NB4 (cell line): ENCODE measurements at regions not wholly inside any gene's neighbourhood (a gene's known extent, or its start where the extent isn't known, plus 50 kb on each side); places are given as distances from the start of the nearest gene placed in this dataset.

ENCODE experiments used
- DNase-seq: peaks from one replicate; pipeline ENCODE4 v3.0.0; 2010; ENCODE audit warnings: low read depth
- H3K4me3 ChIP-seq: one replicate; pipeline ENCODE4 v1.5.1; 2011; ENCODE audit warnings: mild to moderate bottlenecking, low read depth, low read length, moderate library complexity
- MYC ChIP-seq: IDR thresholded peaks from 2 replicates; pipeline ENCODE4 v1.6.1; 2011; ENCODE audit warnings: low read depth, low read length
- POLR2A ChIP-seq: IDR thresholded peaks from 2 replicates; pipeline ENCODE4 v1.6.1; 2011; ENCODE audit warnings: mild to moderate bottlenecking; ENCODE audit not compliant: insufficient read length; ENCODE audit errors: extremely low read depth
- TF ChIP-seq, protein P1 (sequence below): IDR thresholded peaks from 2 replicates; pipeline ENCODE4 v1.6.1; 2011; ENCODE audit warnings: low read depth, low read length
- TF ChIP-seq, protein P2 (sequence below): IDR thresholded peaks from one replicate; pipeline ENCODE4 v1.5.1; 2012; ENCODE audit warnings: low read depth, low read length

DNA sequence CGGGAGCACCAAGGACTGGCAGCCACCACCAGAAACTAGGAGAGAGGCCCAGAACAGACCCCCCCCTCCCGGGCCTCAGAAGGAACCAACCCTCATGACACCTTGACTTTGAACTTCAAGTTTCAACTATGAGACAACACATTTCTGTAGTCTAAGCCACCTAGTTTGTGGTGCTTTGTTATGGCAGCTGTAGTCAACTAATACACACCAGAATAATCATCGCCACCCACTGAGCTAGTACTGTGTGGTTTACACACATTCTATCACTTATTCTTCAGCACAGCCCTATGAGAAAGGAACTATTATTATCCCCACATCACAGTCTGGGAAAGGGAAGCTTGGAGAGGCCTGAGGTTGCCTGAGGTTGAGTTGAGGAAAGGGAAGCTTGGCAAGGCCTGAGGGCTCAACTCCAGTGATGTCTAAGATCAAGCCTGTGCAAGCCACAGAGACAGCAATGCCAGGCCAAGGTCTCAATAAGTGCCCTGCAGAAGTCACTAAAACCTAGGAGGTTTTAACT, 126.6 kb downstream of the FHDC1 start:
- H3K4me3 ChIP-seq: no peak overlapping the region
- no peak for DNase-seq
- TF ChIP-seq POLR2A: no peak
- TF ChIP-seq, protein P1, sequence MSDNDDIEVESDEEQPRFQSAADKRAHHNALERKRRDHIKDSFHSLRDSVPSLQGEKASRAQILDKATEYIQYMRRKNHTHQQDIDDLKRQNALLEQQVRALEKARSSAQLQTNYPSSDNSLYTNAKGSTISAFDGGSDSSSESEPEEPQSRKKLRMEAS: no peak
- TF ChIP-seq, protein P2, sequence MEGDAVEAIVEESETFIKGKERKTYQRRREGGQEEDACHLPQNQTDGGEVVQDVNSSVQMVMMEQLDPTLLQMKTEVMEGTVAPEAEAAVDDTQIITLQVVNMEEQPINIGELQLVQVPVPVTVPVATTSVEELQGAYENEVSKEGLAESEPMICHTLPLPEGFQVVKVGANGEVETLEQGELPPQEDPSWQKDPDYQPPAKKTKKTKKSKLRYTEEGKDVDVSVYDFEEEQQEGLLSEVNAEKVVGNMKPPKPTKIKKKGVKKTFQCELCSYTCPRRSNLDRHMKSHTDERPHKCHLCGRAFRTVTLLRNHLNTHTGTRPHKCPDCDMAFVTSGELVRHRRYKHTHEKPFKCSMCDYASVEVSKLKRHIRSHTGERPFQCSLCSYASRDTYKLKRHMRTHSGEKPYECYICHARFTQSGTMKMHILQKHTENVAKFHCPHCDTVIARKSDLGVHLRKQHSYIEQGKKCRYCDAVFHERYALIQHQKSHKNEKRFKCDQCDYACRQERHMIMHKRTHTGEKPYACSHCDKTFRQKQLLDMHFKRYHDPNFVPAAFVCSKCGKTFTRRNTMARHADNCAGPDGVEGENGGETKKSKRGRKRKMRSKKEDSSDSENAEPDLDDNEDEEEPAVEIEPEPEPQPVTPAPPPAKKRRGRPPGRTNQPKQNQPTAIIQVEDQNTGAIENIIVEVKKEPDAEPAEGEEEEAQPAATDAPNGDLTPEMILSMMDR: no peak
- no peak for TF ChIP-seq MYC

- TF ChIP-seq MYC: no peak
- TF ChIP-seq POLR2A: no peak
- TF ChIP-seq, protein P1: no peak
- TF ChIP-seq, protein P2: no peak
- no peak overlapping the region for H3K4me3 ChIP-seq
- DNase-seq: no peak
Measured at GRCh38 chr4:153063490-153063889, 127.4 kb downstream of the FHDC1 start.

DNA sequence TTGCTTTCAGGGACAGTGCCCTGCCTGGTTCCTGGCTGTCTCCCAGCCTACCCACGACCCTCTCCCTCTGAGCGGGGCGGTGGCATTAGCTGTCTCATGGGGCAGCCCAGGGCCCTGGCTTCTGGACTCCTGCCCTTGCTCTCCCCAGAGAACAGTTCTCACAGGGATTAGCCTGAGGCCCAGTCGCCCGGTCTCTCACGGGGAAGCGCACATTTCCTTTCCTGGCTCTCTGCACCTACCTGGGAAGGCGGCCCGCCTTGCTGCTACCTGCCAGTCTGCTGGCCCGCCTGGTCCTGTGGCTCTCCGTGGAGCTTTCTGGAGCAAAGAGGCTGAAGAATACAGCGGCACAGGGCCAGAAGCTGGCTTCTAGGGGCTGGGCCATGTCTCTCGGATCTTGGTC, 128.4 kb downstream of the FHDC1 start:
- no peak for TF ChIP-seq MYC
- TF ChIP-seq POLR2A: no peak
- TF ChIP-seq, protein P2: no peak
- TF ChIP-seq, protein P1: no peak
- no peak for DNase-seq

DNA sequence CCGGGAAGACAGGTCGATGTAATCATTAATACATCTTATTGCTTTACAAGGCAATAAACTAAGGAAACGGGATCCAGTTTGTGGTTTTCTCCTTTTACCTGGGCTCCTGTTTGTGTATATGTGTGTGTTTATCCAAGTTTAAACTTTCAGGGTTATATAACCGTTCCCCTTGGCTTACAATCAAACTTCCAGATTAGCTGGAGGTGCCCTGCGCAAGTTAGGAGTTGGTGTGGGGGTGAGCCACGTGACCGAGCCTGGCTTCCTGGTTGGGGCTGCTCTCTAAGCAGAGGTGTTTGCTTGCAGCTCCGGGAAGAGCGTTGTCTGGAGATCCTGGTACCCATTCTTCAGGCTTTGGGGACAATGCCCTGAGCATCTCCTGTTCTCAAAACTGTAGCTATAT, 129.2 kb downstream of the FHDC1 start:
- H3K4me3 ChIP-seq: no peak overlapping the region
- TF ChIP-seq, protein P1: no peak
- TF ChIP-seq MYC: no peak
- TF ChIP-seq, protein P2: no peak
- TF ChIP-seq POLR2A: no peak
- no peak for DNase-seq

More for the DNA sequence above, 128.4 kb downstream of the FHDC1 start:
- no peak overlapping the region for H3K4me3 ChIP-seq

GRCh38 chr4:153067376-153067775, 131.3 kb downstream of the FHDC1 start:
- no peak overlapping the region for H3K4me3 ChIP-seq
- no peak for DNase-seq
- TF ChIP-seq, protein P2: no peak
- no peak for TF ChIP-seq POLR2A
- TF ChIP-seq MYC: no peak
- TF ChIP-seq, protein P1: no peak

- TF ChIP-seq, protein P1: no peak
- TF ChIP-seq MYC (no peak), POLR2A (no peak)
- TF ChIP-seq, protein P2: no peak
- DNase-seq: no peak
- no peak overlapping the region for H3K4me3 ChIP-seq
Measured at GRCh38 chr4:153068751-153069150, 132.6 kb downstream of the FHDC1 start.
